Spleen (tissue), 11 donors: ENCODE measurements at regions not wholly inside any gene's neighbourhood (a gene's known extent, or its start where the extent isn't known, plus 50 kb on each side); places are given as distances from the start of the nearest gene placed in this dataset.

Experiments
- DNase-seq: peaks from one replicate; pipeline ENCODE4 v3.0.0-alpha.2; 2020
- H3K27ac ChIP-seq, 8 donors: fragments of 200-600 bp; sonication (generic) in 7 of 8; 1 replicate in 4 of 8; 2 replicates in 4 of 8; pipeline versions ENCODE4 v1.5.0 to v1.8.0; 2016 to 2021; ENCODE audit warnings: inconsistent platforms in 4 of 8, mild to moderate bottlenecking in 4 of 8, moderate library complexity in 1 of 8
- H3K27me3 ChIP-seq, 7 donors: fragments of 200-600 bp; sonication (generic) in 6 of 7; replicated peaks in 1 of 7; 1 replicate in 4 of 7; 2 replicates in 3 of 7; pipeline versions ENCODE4 v1.5.0 to v1.8.0; 2016 to 2021; ENCODE audit warnings: inconsistent platforms in 3 of 7, mild to moderate bottlenecking in 1 of 7
- H3K36me3 ChIP-seq, 6 donors: fragments of 200-600 bp; sonication (generic) in 5 of 6; 1 replicate in 4 of 6; 2 replicates in 2 of 6; pipeline versions ENCODE4 v1.5.0 to v1.8.0; 2016 to 2021; ENCODE audit warnings: inconsistent platforms in 2 of 6
- H3K4me1 ChIP-seq, 6 donors: fragments of 200-600 bp; sonication (generic) in 5 of 6; 1 replicate in 3 of 6; 2 replicates in 3 of 6; pipeline versions ENCODE4 v1.5.0 to v1.8.0; 2016 to 2021; ENCODE audit warnings: inconsistent platforms in 3 of 6
- H3K4me3 ChIP-seq, 8 donors: fragments of 200-600 bp; sonication (generic) in 7 of 8; 1 replicate in 4 of 8; 2 replicates in 4 of 8; pipeline versions ENCODE4 v1.5.0 to v1.8.0; 2016 to 2021; ENCODE audit warnings: inconsistent platforms in 4 of 8, mild to moderate bottlenecking in 4 of 8, moderate library complexity in 2 of 8
- H3K9me3 ChIP-seq, 8 donors: fragments of 200-600 bp; sonication (generic) in 7 of 8; 1 replicate in 4 of 8; 2 replicates in 4 of 8; pipeline versions ENCODE4 v1.5.0 to v1.8.0; 2016 to 2021; ENCODE audit warnings: inconsistent platforms in 4 of 8
- POLR2A ChIP-seq, 3 donors: fragments of 450-650 bp; IDR thresholded peaks; one replicate each; pipeline ENCODE4 v1.5.1; 2017; ENCODE audit warnings: antibody characterized with exemption in 3 of 3, mild to moderate bottlenecking in 1 of 3
- POLR2AphosphoS5 ChIP-seq, 3 donors: sonication (generic); formaldehyde crosslinking; IDR thresholded peaks; one replicate each; pipeline ENCODE4 v1.5.1; 2017; ENCODE audit warnings: antibody characterized with exemption in 3 of 3
- WGBS, 5 donors: extraction: QIAGEN DNeasy Blood & Tissue Kit in 3 of 5; methylation state at CpG; one replicate each; pipeline versions ENCODE4 v1.1.5 to v1.1.7; 2013 to 2018; 5-methylcytosine and 5-hydroxymethylcytosine counted together
- intact Hi-C: fragments of 100-400 bp; cut with DNase I; formaldehyde crosslinking; loops from one replicate; pipeline ENCODE4 v1.15.0; 2023; ENCODE audit warnings: low total_unique reads
- TF ChIP-seq, protein P1 (sequence below), 11 experiments: fragments of 200-600 bp in 7 of 11; fragments of 450-650 bp in 4 of 11; sonication (generic) in 4 of 11; IDR thresholded peaks in 8 of 11; conservative IDR thresholded peaks in 3 of 11; 1 replicate in 7 of 11; 2 replicates in 4 of 11; pipeline versions ENCODE4 v1.4.0 to v1.8.0; 2016 to 2021; ENCODE audit warnings: antibody characterized with exemption in 11 of 11, inconsistent platforms in 4 of 11, mild to moderate bottlenecking in 1 of 11
- donor health status: healthy with polysubstance abuse.
- donor health status: DM: no; HTN: no; CAD: no; lungs with moderate emphysema.
- donor health status: DM: no; HTN: no; CAD: no.
- donor health status: Bipolar disorder and iron deficiency.
- donor health status: healthy.
- donor health status: DM: no; HTN: no; CAD: no.
- donor health status: DM: yes; HTN: yes; CAD: no.

GRCh38 chr2:133717497-133717896 lies 149.2 kb upstream of the NCKAP5 start:
- H3K9me3 ChIP-seq, result no peaks in the 10 kb centered on the region
- WGBS, 5 donors, result 38 to 49% (median 47%) methylated on average over 3 of the region's 3 CpGs
- no peaks in the 10 kb centered on the region for H3K36me3 ChIP-seq
- TF ChIP-seq POLR2A (IDR thresholded peaks at IDR 0.05) (no peak), POLR2AphosphoS5 (IDR thresholded peaks at IDR 0.05) (no peak)
- TF ChIP-seq, protein P1, sequence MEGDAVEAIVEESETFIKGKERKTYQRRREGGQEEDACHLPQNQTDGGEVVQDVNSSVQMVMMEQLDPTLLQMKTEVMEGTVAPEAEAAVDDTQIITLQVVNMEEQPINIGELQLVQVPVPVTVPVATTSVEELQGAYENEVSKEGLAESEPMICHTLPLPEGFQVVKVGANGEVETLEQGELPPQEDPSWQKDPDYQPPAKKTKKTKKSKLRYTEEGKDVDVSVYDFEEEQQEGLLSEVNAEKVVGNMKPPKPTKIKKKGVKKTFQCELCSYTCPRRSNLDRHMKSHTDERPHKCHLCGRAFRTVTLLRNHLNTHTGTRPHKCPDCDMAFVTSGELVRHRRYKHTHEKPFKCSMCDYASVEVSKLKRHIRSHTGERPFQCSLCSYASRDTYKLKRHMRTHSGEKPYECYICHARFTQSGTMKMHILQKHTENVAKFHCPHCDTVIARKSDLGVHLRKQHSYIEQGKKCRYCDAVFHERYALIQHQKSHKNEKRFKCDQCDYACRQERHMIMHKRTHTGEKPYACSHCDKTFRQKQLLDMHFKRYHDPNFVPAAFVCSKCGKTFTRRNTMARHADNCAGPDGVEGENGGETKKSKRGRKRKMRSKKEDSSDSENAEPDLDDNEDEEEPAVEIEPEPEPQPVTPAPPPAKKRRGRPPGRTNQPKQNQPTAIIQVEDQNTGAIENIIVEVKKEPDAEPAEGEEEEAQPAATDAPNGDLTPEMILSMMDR (IDR thresholded peaks at IDR 0.05 in 8 of 11, conservative IDR thresholded peaks at IDR 0.05 in 3 of 11), result no peak
- H3K27ac ChIP-seq, result no peak overlapping the region
- no peaks in the 10 kb centered on the region for H3K27me3 ChIP-seq
- no peak overlapping the region for H3K4me3 ChIP-seq
- no peaks in the 10 kb centered on the region for H3K4me1 ChIP-seq
- intact Hi-C loops, result no loop called here
- DNase-seq, result no peak

DNA sequence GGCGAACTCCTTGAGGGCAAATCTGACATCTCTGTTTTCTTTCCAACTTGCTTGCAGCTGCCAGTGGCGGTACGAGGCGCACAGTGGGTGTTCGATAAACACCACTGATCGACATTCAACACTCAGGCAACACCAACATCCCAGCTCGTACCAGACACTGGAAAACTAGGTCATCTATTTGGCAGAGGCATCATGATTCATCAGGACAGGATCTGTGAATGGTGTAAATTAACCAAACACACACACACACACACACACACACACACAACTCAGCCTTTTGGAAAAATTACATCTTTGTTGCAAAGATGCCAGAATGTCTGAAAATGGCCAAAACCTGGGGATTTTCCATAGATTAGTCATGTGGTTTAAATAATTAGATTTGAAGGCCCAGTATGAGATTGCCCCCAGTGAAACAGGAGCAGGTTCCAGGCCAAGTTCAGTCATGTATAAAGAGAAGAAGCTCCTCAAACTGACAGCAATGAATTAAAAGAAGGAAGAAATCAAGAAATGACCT lies 150.5 kb upstream of the NCKAP5 start:
- TF ChIP-seq POLR2A (IDR thresholded peaks at IDR 0.05) (no peak), POLR2AphosphoS5 (IDR thresholded peaks at IDR 0.05) (no peak)
- TF ChIP-seq, protein P1 (IDR thresholded peaks at IDR 0.05 in 8 of 11, conservative IDR thresholded peaks at IDR 0.05 in 3 of 11), result no peak
- Histone ChIP-seq H3K4me3 (no peak overlapping the region), H3K36me3 (no peaks in the 10 kb centered on the region), H3K27me3 (no peaks in the 10 kb centered on the region), H3K9me3 (no peaks in the 10 kb centered on the region), H3K4me1 (no peaks in the 10 kb centered on the region), H3K27ac (no peak overlapping the region)
- no peak for DNase-seq
- WGBS, 5 donors, result 78 to 93% (median 91%) methylated on average over 7 of the region's 7 CpGs
- intact Hi-C loops, result no loop called here

DNA sequence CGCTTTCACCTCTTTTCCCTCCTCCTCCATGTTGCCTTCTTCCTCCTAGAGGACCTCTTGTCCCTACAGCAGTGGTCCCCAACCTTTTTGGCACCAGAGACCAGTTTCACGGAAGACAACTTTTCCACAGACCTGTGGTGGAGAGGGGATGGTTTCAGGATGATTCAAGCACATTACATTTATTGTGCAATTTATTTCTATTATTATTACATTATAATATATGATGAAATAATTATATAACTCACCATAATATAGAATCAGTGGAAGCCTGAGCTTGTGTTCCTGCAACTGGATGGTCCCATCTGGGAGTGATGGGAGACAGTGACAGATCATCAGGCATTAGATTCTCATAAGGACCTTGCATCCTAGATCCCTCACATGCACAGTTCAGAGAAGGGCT lies 152.2 kb upstream of the NCKAP5 start:
- H3K4me3 ChIP-seq, result no peak overlapping the region
- intact Hi-C loops, result no loop called here

GRCh38 chr2:133721118-133721517 lies 152.9 kb upstream of the NCKAP5 start:
- DNase-seq, result no peak
- H3K4me3 ChIP-seq, result no peak overlapping the region
- no peaks in the 10 kb centered on the region for H3K27me3 ChIP-seq
- TF ChIP-seq, protein P1 (IDR thresholded peaks at IDR 0.05 in 8 of 11, conservative IDR thresholded peaks at IDR 0.05 in 3 of 11), result no peak
- no peak for TF ChIP-seq POLR2A (IDR thresholded peaks at IDR 0.05)
- no peak for TF ChIP-seq POLR2AphosphoS5 (IDR thresholded peaks at IDR 0.05)
- no peaks in the 10 kb centered on the region for H3K4me1 ChIP-seq
- H3K9me3 ChIP-seq, result no peaks in the 10 kb centered on the region
- H3K36me3 ChIP-seq, result no peaks in the 10 kb centered on the region
- intact Hi-C loops, result no loop called here
- 78 to 87% (median 84%) methylated on average over 3 of the region's 3 CpGs for WGBS, 5 donors
- H3K27ac ChIP-seq, result no peak overlapping the region

More for the DNA sequence above, 152.2 kb upstream of the NCKAP5 start:
- TF ChIP-seq POLR2AphosphoS5 (IDR thresholded peaks at IDR 0.05), result no peak
- TF ChIP-seq, protein P1 (IDR thresholded peaks at IDR 0.05 in 8 of 11, conservative IDR thresholded peaks at IDR 0.05 in 3 of 11), result no peak
- TF ChIP-seq POLR2A (IDR thresholded peaks at IDR 0.05), result no peak
- no peak overlapping the region for H3K27ac ChIP-seq
- H3K9me3 ChIP-seq, result no peaks in the 10 kb centered on the region
- H3K36me3 ChIP-seq, result no peaks in the 10 kb centered on the region
- no peaks in the 10 kb centered on the region for H3K4me1 ChIP-seq
- DNase-seq, result no peak
- H3K27me3 ChIP-seq, result no peaks in the 10 kb centered on the region
- 79 to 98% (median 88%) methylated on average over 2 of the region's 2 CpGs for WGBS, 5 donors
